SK-MEL-5 (cell line): ENCODE measurements at regions not wholly inside any gene's neighbourhood (a gene's known extent, or its start where the extent isn't known, plus 50 kb on each side); places are given as distances from the start of the nearest gene placed in this dataset.
"Not testable (repeated sequence)": the region's sequence is repeated elsewhere in the genome, so short reads cannot be mapped to it uniquely, and the experiment has no call there.

Experiments used
- DNase-seq: peaks from one replicate; pipeline ENCODE4 v3.0.0-alpha.2; 2016; ENCODE audit warnings: low read depth, low spot score
- in situ Hi-C: cut with HindIII; loops from 2 replicates; pipeline ENCODE4 v1.10.0; 2016; ENCODE audit warnings: low sequenced_read_pairs, high pct_unique_total_duplicates, low pct_unique_long_range_greater_than_20kb

- DNase-seq: no peak
- in situ Hi-C loops: no loop called here
Observed at GRCh38 chr1:178020968-178021640, 51.2 kb upstream of the SEC16B start.

GRCh38 chr1:178021950-178022349 lies 52.1 kb upstream of the SEC16B start:
- in situ Hi-C loops: no loop called here
- no peak for DNase-seq

GRCh38 chr1:178023181-178023618 lies 53.3 kb upstream of the SEC16B start:
- DNase-seq: no peak
- in situ Hi-C loops: no loop called here

GRCh38 chr1:178024504-178024903 lies 54.6 kb upstream of the SEC16B start:
- no peak for DNase-seq
- in situ Hi-C loops: no loop called here

- DNase-seq: no peak
- in situ Hi-C loops: no loop called here
Observed at GRCh38 chr1:178025613-178026356, 55.9 kb upstream of the SEC16B start.

GRCh38 chr1:178028841-178029481 lies 59.1 kb upstream of the SEC16B start:
- in situ Hi-C loops: no loop called here

GRCh38 chr1:178030467-178030866 lies 60.6 kb upstream of the SEC16B start:
- DNase-seq: no peak
- in situ Hi-C loops: no loop called here

More at GRCh38 chr1:178028841-178029481, 59.1 kb upstream of the SEC16B start:
- DNase-seq: no peak

- in situ Hi-C loops: no loop called here
- DNase-seq: peak; percentile 90
Observed at GRCh38 chr1:178031856-178032320, 62.0 kb upstream of the RASAL2 start.

- no peak for DNase-seq
- in situ Hi-C loops: no loop called here
Observed at GRCh38 chr1:178033019-178033418, 60.9 kb upstream of the RASAL2 start.

- in situ Hi-C loops: no loop called here
- DNase-seq: no peak
Observed at GRCh38 chr1:178034676-178035075, 59.2 kb upstream of the RASAL2 start.

- in situ Hi-C loops: no loop called here
- no peak for DNase-seq
Observed at GRCh38 chr1:178036090-178036489, 57.8 kb upstream of the RASAL2 start.

GRCh38 chr1:178037510-178038253 lies 56.2 kb upstream of the RASAL2 start:
- in situ Hi-C loops: no loop called here
- peak; percentile 74 for DNase-seq

- no peak for DNase-seq
- in situ Hi-C loops: no loop called here
Observed at GRCh38 chr1:178038372-178038771, 55.5 kb upstream of the RASAL2 start.

GRCh38 chr1:178039891-178040290 lies 54.0 kb upstream of the RASAL2 start:
- DNase-seq: no peak
- in situ Hi-C loops: no loop called here

- DNase-seq, in situ Hi-C loops: not testable (repeated sequence)
Observed at GRCh38 chr1:178043940-178044339, 50.0 kb upstream of the RASAL2 start.
